B cell (primary cell): ENCODE measurements at regions not wholly inside any gene's neighbourhood (a gene's known extent, or its start where the extent isn't known, plus 50 kb on each side); places are given as distances from the start of the nearest gene placed in this dataset.
A peak's percentile ranks its signal among the peaks of the same experiment; 100 is the strongest.

ENCODE experiments used
- ATAC-seq: fragments of 200-7000 bp; cut with Tn5 transposase; one replicate; pipeline ENCODE4 v1.10.0; 2021; ENCODE audit warnings: low read depth, mild to moderate bottlenecking, moderate number of reproducible peaks, moderate library complexity
- CTCF ChIA-PET: fragments of 350-600 bp; sonication (Branson Sonifier 250); formaldehyde crosslinking; loops from one replicate; lab custom pipeline; 2021; ENCODE audit warnings: antibody characterized with exemption, inconsistent platforms; lab: Charles Lee
- POLR2A ChIA-PET: fragments of 350-600 bp; sonication (Branson Sonifier 250); formaldehyde crosslinking; loops from one replicate; lab custom pipeline; 2021; ENCODE audit warnings: antibody characterized with exemption; lab: Charles Lee
- DNase-seq: peaks from one replicate; pipeline ENCODE4 v3.0.0; 2013
- H2AFZ ChIP-seq: 2 replicates; pipeline ENCODE4 v1.6.1; 2012; ENCODE audit warnings: mild to moderate bottlenecking, low read depth, low read length; ENCODE audit not compliant: insufficient read depth, poor library complexity, severe bottlenecking
- H3K27ac ChIP-seq, 2 donors: 1 replicate in 1 of 2; 2 replicates in 1 of 2; pipeline ENCODE4 v1.5.1; 2012 to 2013; ENCODE audit warnings: low read length in 2 of 2, mild to moderate bottlenecking in 2 of 2, moderate library complexity in 1 of 2
- H3K27me3 ChIP-seq, 4 experiments: fragments of 200-600 bp in 1 of 4; sonication (generic) in 1 of 4; replicated peaks in 1 of 4; 1 replicate in 2 of 4; 2 replicates in 2 of 4; pipeline versions ENCODE4 v1.6.1 to v1.7.0; 2013 to 2016; ENCODE audit warnings: low read length in 3 of 4, mild to moderate bottlenecking in 2 of 4, mixed read lengths in 1 of 4, moderate library complexity in 1 of 4; ENCODE audit not compliant: insufficient read depth in 4 of 4, control insufficient read depth in 3 of 4; ENCODE audit errors: control extremely low read depth in 1 of 4
- H3K36me3 ChIP-seq, 2 experiments: replicated peaks in 1 of 2; 1 replicate in 1 of 2; 2 replicates in 1 of 2; pipeline versions ENCODE4 v1.6.1 to v1.7.1; 2013; ENCODE audit warnings: low read length in 1 of 2; ENCODE audit not compliant: insufficient read depth in 2 of 2, control insufficient read depth in 1 of 2; ENCODE audit errors: control extremely low read depth in 1 of 2, extremely low read depth in 1 of 2
- H3K4me1 ChIP-seq, 2 donors: fragments of 200-600 bp in 1 of 2; sonication (generic) in 1 of 2; 1 replicate in 1 of 2; 2 replicates in 1 of 2; pipeline versions ENCODE4 v1.5.1 to v1.6.1; 2013 to 2017; ENCODE audit warnings: low read length in 2 of 2; ENCODE audit not compliant: control insufficient read depth in 2 of 2, insufficient read depth in 2 of 2
- H3K4me2 ChIP-seq: replicated peaks from 2 replicates; pipeline ENCODE3; 2012; ENCODE audit warnings: mild to moderate bottlenecking, low read depth, low read length; ENCODE audit not compliant: poor library complexity, severe bottlenecking
- H3K4me3 ChIP-seq, 5 experiments: fragments of 200-600 bp in 1 of 5; sonication (generic) in 1 of 5; 1 replicate in 3 of 5; 2 replicates in 2 of 5; pipeline versions ENCODE4 v1.5.1 to v1.7.0; 2011 to 2016; ENCODE audit warnings: low read length in 4 of 5, mild to moderate bottlenecking in 4 of 5, low read depth in 2 of 5, control low read depth in 1 of 5, moderate library complexity in 1 of 5; ENCODE audit not compliant: insufficient read depth in 1 of 5; ENCODE audit errors: control extremely low read depth in 1 of 5, extremely low read depth in 1 of 5
- H3K79me2 ChIP-seq: fragments of 200-600 bp; sonication (generic); one replicate; pipeline ENCODE4 v1.6.0; 2016; ENCODE audit warnings: low read length; ENCODE audit not compliant: control insufficient read depth, insufficient read depth
- H3K9ac ChIP-seq: fragments of 200-600 bp; sonication (generic); 2 replicates; pipeline ENCODE4 v1.6.1; 2017; ENCODE audit warnings: mild to moderate bottlenecking, low read length, moderate library complexity
- H3K9me3 ChIP-seq, 3 donors: one replicate each; pipeline versions ENCODE4 v1.6.1 to v1.7.1; 2013; ENCODE audit warnings: low read length in 2 of 3; ENCODE audit not compliant: control insufficient read depth in 2 of 3, insufficient read depth in 1 of 3; ENCODE audit errors: control extremely low read depth in 1 of 3
- H4K20me1 ChIP-seq: 2 replicates; pipeline ENCODE4 v1.6.0; 2012; ENCODE audit warnings: mild to moderate bottlenecking, low read length; ENCODE audit not compliant: insufficient read depth, control insufficient read depth, poor library complexity, severe bottlenecking
- H3K27ac Mint-ChIP-seq: one replicate; pipeline ENCODE4 v1.8.0; 2021; ENCODE audit warnings: mixed read lengths
- H3K27me3 Mint-ChIP-seq: one replicate; pipeline ENCODE4 v1.8.0; 2021; ENCODE audit warnings: mixed read lengths
- H3K4me1 Mint-ChIP-seq: one replicate; pipeline ENCODE4 v1.8.0; 2021; ENCODE audit warnings: mixed read lengths
- H3K4me3 Mint-ChIP-seq: one replicate; pipeline ENCODE4 v1.8.0; 2021; ENCODE audit warnings: mixed read lengths
- H3K9me3 Mint-ChIP-seq: one replicate; pipeline ENCODE4 v1.8.0; 2022; ENCODE audit warnings: mixed read lengths; ENCODE audit not compliant: insufficient read depth
- EZH2 ChIP-seq: IDR thresholded peaks from 2 replicates; pipeline ENCODE4 v1.6.1; 2012; ENCODE audit warnings: borderline replicate concordance, low read depth, mild to moderate bottlenecking, moderate library complexity, low read length; ENCODE audit not compliant: insufficient read depth, poor library complexity, severe bottlenecking
- WGBS: methylation state at CpG from one replicate; pipeline ENCODE4 v1.1.5; 2013; ENCODE audit warnings: missing lambda C conversion rate; ENCODE audit not compliant: insufficient coverage; 5-methylcytosine and 5-hydroxymethylcytosine counted together
- intact Hi-C: fragments of 100-400 bp; cut with micrococcal nuclease; formaldehyde crosslinking; loops from one replicate; pipeline ENCODE4 v1.10.0; 2022
- TF ChIP-seq, protein P1 (sequence below): fragments of 200-600 bp; IDR thresholded peaks from one replicate; pipeline ENCODE4 v1.8.0; 2022; ENCODE audit warnings: antibody characterized with exemption, mild to moderate bottlenecking

DNA sequence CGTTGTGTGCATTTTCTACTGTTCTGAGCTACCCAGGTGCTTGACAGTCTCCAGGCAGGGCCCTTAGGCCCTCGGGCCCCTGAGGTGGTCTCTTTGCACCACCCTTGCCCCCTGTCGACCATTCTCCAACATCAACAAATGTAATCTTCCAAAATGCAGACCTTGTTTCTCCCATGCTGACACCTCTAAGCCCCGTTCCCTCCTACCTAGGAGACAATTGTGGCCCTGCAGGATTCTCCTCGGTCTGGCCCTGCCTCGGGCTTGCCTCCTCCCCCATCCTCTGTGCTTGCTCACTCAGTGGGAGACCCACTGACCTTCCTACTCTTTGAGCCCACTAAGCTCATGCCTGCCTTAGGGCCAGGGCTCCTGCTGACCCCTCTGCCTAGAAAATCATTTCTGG is 104.2 kb upstream of the TARDBP start:
- Histone ChIP-seq H4K20me1 (no peaks in the 10 kb centered on the region), H3K4me3 (no peak overlapping the region), H3K9ac (no peak overlapping the region), H2AFZ (no peak overlapping the region), H3K27me3 (peaks cover 0 to 11% (median 0%) of the 10 kb centered on the region in 4 experiments), H3K36me3 (no peaks in the 10 kb centered on the region), H3K4me1 (peaks cover 6 to 12% of the 10 kb centered on the region in 2 donors), H3K9me3 (no peaks in the 10 kb centered on the region), H3K27ac (no peak overlapping the region), H3K4me2 (no peak overlapping the region), H3K79me2 (no peaks in the 10 kb centered on the region)
- 90% methylated on average over 6 of the region's 6 CpGs for WGBS
- ChIA-PET POLR2A (no interaction called here), CTCF (no interaction called here)
- intact Hi-C loops: no loop called here
- ATAC-seq (no peak), DNase-seq (no peak)
- no peak overlapping the region for H3K27ac Mint-ChIP-seq
- peaks cover 16% of the 10 kb centered on the region for H3K27me3 Mint-ChIP-seq
- no peaks in the 10 kb centered on the region for H3K9me3 Mint-ChIP-seq
- peaks cover 10% of the 10 kb centered on the region for H3K4me1 Mint-ChIP-seq
- TF ChIP-seq, protein P1, sequence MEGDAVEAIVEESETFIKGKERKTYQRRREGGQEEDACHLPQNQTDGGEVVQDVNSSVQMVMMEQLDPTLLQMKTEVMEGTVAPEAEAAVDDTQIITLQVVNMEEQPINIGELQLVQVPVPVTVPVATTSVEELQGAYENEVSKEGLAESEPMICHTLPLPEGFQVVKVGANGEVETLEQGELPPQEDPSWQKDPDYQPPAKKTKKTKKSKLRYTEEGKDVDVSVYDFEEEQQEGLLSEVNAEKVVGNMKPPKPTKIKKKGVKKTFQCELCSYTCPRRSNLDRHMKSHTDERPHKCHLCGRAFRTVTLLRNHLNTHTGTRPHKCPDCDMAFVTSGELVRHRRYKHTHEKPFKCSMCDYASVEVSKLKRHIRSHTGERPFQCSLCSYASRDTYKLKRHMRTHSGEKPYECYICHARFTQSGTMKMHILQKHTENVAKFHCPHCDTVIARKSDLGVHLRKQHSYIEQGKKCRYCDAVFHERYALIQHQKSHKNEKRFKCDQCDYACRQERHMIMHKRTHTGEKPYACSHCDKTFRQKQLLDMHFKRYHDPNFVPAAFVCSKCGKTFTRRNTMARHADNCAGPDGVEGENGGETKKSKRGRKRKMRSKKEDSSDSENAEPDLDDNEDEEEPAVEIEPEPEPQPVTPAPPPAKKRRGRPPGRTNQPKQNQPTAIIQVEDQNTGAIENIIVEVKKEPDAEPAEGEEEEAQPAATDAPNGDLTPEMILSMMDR: no peak
- no peak for TF ChIP-seq EZH2
- H3K4me3 Mint-ChIP-seq: no peak overlapping the region

DNA sequence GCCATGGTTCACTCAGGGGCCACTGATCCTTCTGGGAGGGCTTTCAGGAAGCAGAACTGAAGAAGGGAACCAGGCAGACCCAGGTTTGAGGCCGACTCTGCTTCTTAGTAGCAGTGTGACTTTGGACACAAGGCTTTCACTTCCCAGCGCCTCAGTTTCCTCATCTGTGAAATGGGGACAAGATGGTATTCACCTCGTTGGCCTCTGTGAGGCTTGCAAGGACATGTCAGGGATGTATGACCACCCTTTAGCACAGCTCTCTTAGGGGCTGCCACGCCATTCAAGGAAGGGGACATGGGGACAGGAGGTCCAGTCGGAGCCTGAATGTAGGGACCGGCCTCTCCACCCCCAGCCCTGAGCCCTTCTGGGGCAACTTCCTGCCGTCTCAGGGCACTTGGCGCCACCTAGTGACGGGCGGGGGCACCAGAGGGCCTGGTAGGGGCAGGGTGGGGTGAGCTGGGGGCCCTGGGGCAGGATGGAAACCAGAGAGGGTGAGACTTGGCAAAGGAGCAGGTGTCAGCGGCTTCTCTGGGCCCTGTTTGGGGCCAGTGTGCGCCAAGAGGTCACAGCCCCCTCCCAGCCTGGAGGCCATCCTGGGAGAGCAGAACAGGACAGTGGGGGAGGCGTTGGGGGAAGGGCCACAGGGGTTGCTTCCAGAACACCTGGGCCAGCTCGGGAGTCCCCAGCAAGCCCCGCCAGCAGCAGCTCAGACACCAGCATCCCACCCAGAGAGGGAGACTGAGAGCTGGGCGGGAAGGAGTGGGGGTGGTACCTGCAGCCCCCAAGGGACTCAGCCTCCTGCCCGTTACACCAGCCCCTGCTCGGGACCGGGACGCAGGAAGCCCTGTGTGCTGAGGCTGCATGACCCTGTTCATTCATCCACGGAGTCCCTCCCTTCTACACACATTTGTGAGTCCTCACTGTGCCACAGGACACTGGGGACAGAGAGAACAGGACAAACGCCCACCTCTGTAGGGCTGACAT is 102.5 kb upstream of the TARDBP start:
- intact Hi-C loops: loop anchor here (1.0 kb wide), 1 partner anchor 415 kb away; no protein-coding TSS in a partner anchor
- H3K4me3 ChIP-seq: no peak overlapping the region

More for the DNA sequence above, 102.5 kb upstream of the TARDBP start:
- no peaks in the 10 kb centered on the region for H3K9me3 ChIP-seq
- TF ChIP-seq, protein P1: peak; percentile 64
- TF ChIP-seq EZH2: no peak
- H3K4me2 ChIP-seq: no peak overlapping the region
- peak overlapping the region; percentile 28 for H2AFZ ChIP-seq
- H4K20me1 ChIP-seq: no peaks in the 10 kb centered on the region
- peaks cover 1% of the 10 kb centered on the region for H3K4me1 Mint-ChIP-seq
- CTCF ChIA-PET: interaction anchor here (1.1 to 2.3 kb wide), 3 partner anchors 9 to 416 kb away, joined by 3 to 16 read pairs (median 4); no protein-coding TSS in a partner anchor
- 34% methylated on average over 19 of the region's 22 CpGs for WGBS
- H3K9ac ChIP-seq: no peak overlapping the region
- POLR2A ChIA-PET: no interaction called here
- ATAC-seq (peak; percentile 58), DNase-seq (peak; percentile 61)
- no peaks in the 10 kb centered on the region for H3K79me2 ChIP-seq
- no peak overlapping the region for H3K4me3 Mint-ChIP-seq
- peaks cover 20% of the 10 kb centered on the region for H3K27me3 Mint-ChIP-seq
- peaks cover under 1 to 5% of the 10 kb centered on the region in 2 donors for H3K4me1 ChIP-seq
- H3K36me3 ChIP-seq: no peaks in the 10 kb centered on the region
- H3K27ac ChIP-seq: no peak overlapping the region
- no peaks in the 10 kb centered on the region for H3K9me3 Mint-ChIP-seq
- H3K27me3 ChIP-seq: peaks cover 0 to 6% (median 0%) of the 10 kb centered on the region in 4 experiments
- no peak overlapping the region for H3K27ac Mint-ChIP-seq
